ENCODE measurements at regions not wholly inside any gene's neighbourhood (a gene's known extent, or its start where the extent isn't known, plus 50 kb on each side); places are given as distances from the start of the nearest gene placed in this dataset.

GRCh38 chr12:58584880-58585279 is 335.4 kb downstream of the LRIG3 start:
- Histone ChIP-seq H3K27me3 (no peaks in the 10 kb centered on the region), H3K4me3 (no peak overlapping the region), H3K36me3 (no peaks in the 10 kb centered on the region), H3K27ac (peak overlapping the region in 3 of 4 donors; percentile 3 to 23 (median 7)), H3K4me1 (peaks cover 0 to 28% (median 7%) of the 10 kb centered on the region in 3 donors), H3K9me3 (no peaks in the 10 kb centered on the region)
- TF ChIP-seq POLR2AphosphoS5 (IDR thresholded peaks at IDR 0.05) (peak; percentile 10), POLR2A (IDR thresholded peaks at IDR 0.05) (no peak)
- 37 to 55% methylated on average over 2 of the region's 2 CpGs for WGBS, 2 donors (ENCODE audit: low coverage in 1 of 2)
- ATAC-seq = no peak

- Histone ChIP-seq H3K36me3 (no peaks in the 10 kb centered on the region), H3K4me3 (no peak overlapping the region), H3K9me3 (no peaks in the 10 kb centered on the region), H3K27me3 (no peaks in the 10 kb centered on the region), H3K27ac (no peak overlapping the region), H3K4me1 (peaks cover 7 to 38% (median 8%) of the 10 kb centered on the region in 3 donors)
- TF ChIP-seq CTCF (IDR thresholded peaks at IDR 0.05) = no peak
- no peak for TF ChIP-seq POLR2AphosphoS5 (IDR thresholded peaks at IDR 0.05)
- TF ChIP-seq POLR2A (IDR thresholded peaks at IDR 0.05) = no peak
- no peak for TF ChIP-seq EP300 (IDR thresholded peaks at IDR 0.05)
- WGBS, 2 donors (ENCODE audit: low coverage in 1 of 2) = 42 to 70% methylated on average over 3 of the region's 3 CpGs
- ATAC-seq = no peak
Measured at GRCh38 chr12:58586762-58587161, 333.5 kb downstream of the LRIG3 start.

GRCh38 chr12:58588770-58589169 is 331.5 kb downstream of the LRIG3 start:
- no peak overlapping the region for H3K4me3 ChIP-seq
- no peaks in the 10 kb centered on the region for H3K27me3 ChIP-seq
- whole genome bisulfite sequencing, 2 donors (ENCODE audit: low coverage in 1 of 2) = 66 to 67% methylated on average over 3 of the region's 3 CpGs
- H3K9me3 ChIP-seq = no peaks in the 10 kb centered on the region
- H3K4me1 ChIP-seq = peaks cover 12 to 49% (median 21%) of the 10 kb centered on the region in 3 donors
- H3K36me3 ChIP-seq = no peaks in the 10 kb centered on the region
- no peak for ATAC-seq
- H3K27ac ChIP-seq = no peak overlapping the region
- TF ChIP-seq POLR2A (IDR thresholded peaks at IDR 0.05) (no peak), EP300 (IDR thresholded peaks at IDR 0.05) (no peak), CTCF (IDR thresholded peaks at IDR 0.05) (no peak), POLR2AphosphoS5 (IDR thresholded peaks at IDR 0.05) (no peak)

GRCh38 chr12:58592475-58593207 is 327.7 kb downstream of the LRIG3 start:
- no peaks in the 10 kb centered on the region for H3K36me3 ChIP-seq
- H3K4me3 ChIP-seq = no peak overlapping the region
- peak; percentile 22 for TF ChIP-seq EP300 (IDR thresholded peaks at IDR 0.05)
- peak; percentile 96 for TF ChIP-seq POLR2AphosphoS5 (IDR thresholded peaks at IDR 0.05)
- TF ChIP-seq CTCF (IDR thresholded peaks at IDR 0.05) = no peak
- WGBS, 2 donors (ENCODE audit: low coverage in 1 of 2) = 25 to 32% methylated on average over 2 to 4 of the region's 4 CpGs
- H3K9me3 ChIP-seq = no peaks in the 10 kb centered on the region
- ATAC-seq = peak; percentile 89
- H3K4me1 ChIP-seq = peaks cover 5 to 37% (median 21%) of the 10 kb centered on the region in 3 donors
- H3K27me3 ChIP-seq = no peaks in the 10 kb centered on the region
- peak overlapping the region; percentile 78 to 88 (median 82) for H3K27ac ChIP-seq

- TF ChIP-seq CTCF (IDR thresholded peaks at IDR 0.05) (no peak), POLR2A (IDR thresholded peaks at IDR 0.05) (no peak), EP300 (IDR thresholded peaks at IDR 0.05) (no peak), POLR2AphosphoS5 (IDR thresholded peaks at IDR 0.05) (peak; percentile 35)
- Histone ChIP-seq H3K4me3 (no peak overlapping the region), H3K36me3 (no peaks in the 10 kb centered on the region), H3K27me3 (no peaks in the 10 kb centered on the region), H3K4me1 (peaks cover 5 to 37% (median 21%) of the 10 kb centered on the region in 3 donors), H3K9me3 (no peaks in the 10 kb centered on the region), H3K27ac (peak overlapping the region; percentile 19 to 84 (median 78))
- ATAC-seq = no peak
- WGBS, 2 donors (ENCODE audit: low coverage in 1 of 2) = 61 to 74% methylated on average over 5 to 6 of the region's 6 CpGs
Measured at GRCh38 chr12:58593557-58594304, 326.6 kb downstream of the LRIG3 start.

Measured in gastroesophageal sphincter (tissue), 4 donors.